Right lobe of liver (tissue), 6 donors: ENCODE measurements at regions not wholly inside any gene's neighbourhood (a gene's known extent, or its start where the extent isn't known, plus 50 kb on each side); places are given as distances from the start of the nearest gene placed in this dataset.

Experiments used
- ATAC-seq, 4 donors: fragments of 200-7000 bp; cut with Tn5 transposase; one replicate each; pipeline ENCODE4 v1.9.1; 2020; ENCODE audit warnings: mild to moderate bottlenecking in 4 of 4, moderate library complexity in 4 of 4
- DNase-seq, 3 donors: peaks; one replicate each; pipeline ENCODE4 v3.0.0-alpha.2; 2020
- H3K27ac ChIP-seq, 3 donors: fragments of 200-600 bp; one replicate each; pipeline ENCODE4 v1.8.0; 2022
- H3K27me3 ChIP-seq, 2 donors: fragments of 200-600 bp; one replicate each; pipeline ENCODE4 v1.8.0; 2022
- H3K36me3 ChIP-seq, 4 donors: fragments of 200-600 bp; sonication (generic) in 1 of 4; one replicate each; pipeline versions ENCODE4 v1.5.1 to v1.8.0; 2017 to 2022; ENCODE audit warnings: control low read depth in 1 of 4
- H3K4me1 ChIP-seq, 4 donors: fragments of 200-600 bp; sonication (generic) in 1 of 4; one replicate each; pipeline versions ENCODE4 v1.5.1 to v1.8.0; 2017 to 2022; ENCODE audit warnings: control low read depth in 1 of 4
- H3K4me3 ChIP-seq, 3 donors: fragments of 200-600 bp; one replicate each; pipeline ENCODE4 v1.8.0; 2022
- H3K9me3 ChIP-seq, 4 donors: fragments of 200-600 bp; sonication (generic) in 1 of 4; one replicate each; pipeline versions ENCODE4 v1.5.1 to v1.8.0; 2017 to 2022; ENCODE audit warnings: control low read depth in 1 of 4
- POLR2A ChIP-seq: fragments of 450-650 bp; IDR thresholded peaks from one replicate; pipeline ENCODE4 v1.6.1; 2017; ENCODE audit warnings: antibody characterized with exemption, mild to moderate bottlenecking
- WGBS: methylation state at CpG from one replicate; pipeline ENCODE4 v1.1.6; 2018; ENCODE audit warnings: low coverage, low lambda C conversion rate; ENCODE audit not compliant: insufficient coverage; ENCODE audit errors: missing lambda C conversion rate; 5-methylcytosine and 5-hydroxymethylcytosine counted together
- intact Hi-C, 2 donors: fragments of 100-400 bp; cut with DNase I; formaldehyde crosslinking; loops; one replicate each; pipeline versions ENCODE4 v1.11.2 to v1.14.1; 2022
- TF ChIP-seq, protein P1 (sequence below), 4 donors: fragments of 200-600 bp in 3 of 4; fragments of 450-650 bp in 1 of 4; IDR thresholded peaks; one replicate each; pipeline versions ENCODE4 v1.5.1 to v1.8.0; 2016 to 2022; ENCODE audit warnings: antibody characterized with exemption in 4 of 4, mild to moderate bottlenecking in 2 of 4
- donor health status: DM: no; HTN: yes; CAD: no.
- donor health status: DM: no; HTN: no; CAD: no.
- donor health status: DM: no; HTN: no; CAD: no.
- donor health status: DM: no; HTN: yes; CAD: no.
- donor health status: DM: no; HTN: yes; CAD: no.

DNA sequence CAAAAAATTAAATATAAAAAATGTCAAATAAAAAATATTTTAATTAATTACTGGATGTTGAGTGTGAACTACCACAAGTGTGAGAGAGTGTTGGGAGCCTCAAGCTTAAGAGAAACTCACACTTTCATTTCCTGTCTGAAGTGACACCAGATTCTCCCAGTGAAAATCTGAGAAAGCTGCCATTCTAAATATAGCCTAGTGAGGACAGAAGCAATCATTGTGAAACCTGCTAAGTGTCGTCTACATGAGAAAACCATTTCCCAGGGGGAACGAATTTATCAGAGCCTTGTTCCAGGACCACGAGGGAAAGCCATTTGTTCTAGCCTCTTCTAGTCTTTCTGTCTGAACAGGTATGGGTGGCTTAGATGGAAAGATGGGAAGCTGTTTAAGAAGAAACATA is 329.3 kb upstream of the PRMT6 start:
- 8% methylated on average over 3 of the region's 3 CpGs for WGBS
- no peaks in the 10 kb centered on the region for H3K27me3 ChIP-seq
- no peaks in the 10 kb centered on the region for H3K36me3 ChIP-seq
- H3K9me3 ChIP-seq = no peaks in the 10 kb centered on the region
- TF ChIP-seq, protein P1, sequence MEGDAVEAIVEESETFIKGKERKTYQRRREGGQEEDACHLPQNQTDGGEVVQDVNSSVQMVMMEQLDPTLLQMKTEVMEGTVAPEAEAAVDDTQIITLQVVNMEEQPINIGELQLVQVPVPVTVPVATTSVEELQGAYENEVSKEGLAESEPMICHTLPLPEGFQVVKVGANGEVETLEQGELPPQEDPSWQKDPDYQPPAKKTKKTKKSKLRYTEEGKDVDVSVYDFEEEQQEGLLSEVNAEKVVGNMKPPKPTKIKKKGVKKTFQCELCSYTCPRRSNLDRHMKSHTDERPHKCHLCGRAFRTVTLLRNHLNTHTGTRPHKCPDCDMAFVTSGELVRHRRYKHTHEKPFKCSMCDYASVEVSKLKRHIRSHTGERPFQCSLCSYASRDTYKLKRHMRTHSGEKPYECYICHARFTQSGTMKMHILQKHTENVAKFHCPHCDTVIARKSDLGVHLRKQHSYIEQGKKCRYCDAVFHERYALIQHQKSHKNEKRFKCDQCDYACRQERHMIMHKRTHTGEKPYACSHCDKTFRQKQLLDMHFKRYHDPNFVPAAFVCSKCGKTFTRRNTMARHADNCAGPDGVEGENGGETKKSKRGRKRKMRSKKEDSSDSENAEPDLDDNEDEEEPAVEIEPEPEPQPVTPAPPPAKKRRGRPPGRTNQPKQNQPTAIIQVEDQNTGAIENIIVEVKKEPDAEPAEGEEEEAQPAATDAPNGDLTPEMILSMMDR (IDR thresholded peaks at IDR 0.05) = no peak
- no peak for TF ChIP-seq POLR2A
- no peak for DNase-seq
- ATAC-seq = no peak
- no peaks in the 10 kb centered on the region for H3K4me1 ChIP-seq
- H3K27ac ChIP-seq = no peak overlapping the region
- intact Hi-C loops = no loop called here
- H3K4me3 ChIP-seq = no peak overlapping the region

- H3K4me3 ChIP-seq = no peak overlapping the region
- H3K27me3 ChIP-seq = no peaks in the 10 kb centered on the region
- intact Hi-C loops = no loop called here
- TF ChIP-seq, protein P1 (IDR thresholded peaks at IDR 0.05) = no peak
- no peak for TF ChIP-seq POLR2A
- 2% methylated on average over 2 of the region's 2 CpGs for WGBS
- no peak overlapping the region for H3K27ac ChIP-seq
- H3K4me1 ChIP-seq = no peaks in the 10 kb centered on the region
- no peaks in the 10 kb centered on the region for H3K36me3 ChIP-seq
- H3K9me3 ChIP-seq = no peaks in the 10 kb centered on the region
- ATAC-seq = no peak
- DNase-seq = no peak
These were observed 309.9 kb upstream of the PRMT6 start for GRCh38 chr1:106746448-106747085.

DNA sequence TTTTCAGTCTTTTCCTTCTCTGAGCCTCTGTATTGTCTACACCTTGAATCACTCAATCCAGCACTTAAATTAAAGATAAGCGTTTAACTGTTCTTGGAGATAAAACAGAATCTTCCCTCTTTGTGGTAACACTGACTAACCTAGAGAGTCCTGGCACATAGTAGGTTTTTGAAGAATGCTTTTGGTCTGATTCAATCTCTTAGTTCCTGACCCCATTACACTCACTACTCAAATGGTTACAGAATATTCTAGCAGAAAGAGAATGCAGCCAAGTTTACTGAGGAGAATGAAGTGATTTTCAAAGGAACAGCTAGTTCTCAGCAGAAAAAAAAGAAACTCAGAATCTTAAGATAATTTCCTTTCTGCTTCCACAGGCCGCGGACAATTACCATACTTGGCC is 309.2 kb upstream of the PRMT6 start:
- no peaks in the 10 kb centered on the region for H3K4me1 ChIP-seq
- WGBS = 67% methylated on average over 3 of the region's 3 CpGs
- intact Hi-C loops = no loop called here
- H3K27me3 ChIP-seq = no peaks in the 10 kb centered on the region
- H3K4me3 ChIP-seq = no peak overlapping the region
- H3K36me3 ChIP-seq = no peaks in the 10 kb centered on the region
- no peak for TF ChIP-seq POLR2A
- TF ChIP-seq, protein P1 (IDR thresholded peaks at IDR 0.05) = no peak
- H3K27ac ChIP-seq = no peak overlapping the region
- no peaks in the 10 kb centered on the region for H3K9me3 ChIP-seq
- ATAC-seq (no peak), DNase-seq (no peak)

DNA sequence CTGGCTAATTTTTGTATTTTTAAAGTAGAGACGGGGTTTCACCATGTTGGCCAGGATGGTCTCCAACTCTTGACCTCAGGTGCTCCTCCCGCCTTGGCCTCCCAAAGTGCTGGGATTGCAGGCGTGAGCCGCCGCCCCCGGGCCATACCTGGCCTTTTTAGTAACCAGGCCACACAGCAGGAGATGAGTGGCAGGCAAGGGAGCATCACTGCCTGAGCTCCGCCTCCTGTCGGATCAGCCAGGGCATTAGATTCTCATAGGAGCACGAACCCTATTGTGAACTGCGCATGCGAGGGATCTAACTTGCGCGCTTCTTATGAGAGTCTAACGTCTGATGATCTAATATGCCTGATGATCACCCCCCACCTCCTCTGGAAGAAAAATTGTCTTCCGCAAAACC is 308.7 kb upstream of the PRMT6 start:
- DNase-seq (no peak), ATAC-seq (no peak)
- Histone ChIP-seq H3K9me3 (no peaks in the 10 kb centered on the region), H3K27ac (no peak overlapping the region), H3K27me3 (no peaks in the 10 kb centered on the region), H3K36me3 (no peaks in the 10 kb centered on the region), H3K4me1 (no peaks in the 10 kb centered on the region), H3K4me3 (no peak overlapping the region)
- no peak for TF ChIP-seq POLR2A
- TF ChIP-seq, protein P1 (IDR thresholded peaks at IDR 0.05) = no peak
- WGBS = 71% methylated on average over 11 of the region's 15 CpGs
- intact Hi-C loops = no loop called here

DNA sequence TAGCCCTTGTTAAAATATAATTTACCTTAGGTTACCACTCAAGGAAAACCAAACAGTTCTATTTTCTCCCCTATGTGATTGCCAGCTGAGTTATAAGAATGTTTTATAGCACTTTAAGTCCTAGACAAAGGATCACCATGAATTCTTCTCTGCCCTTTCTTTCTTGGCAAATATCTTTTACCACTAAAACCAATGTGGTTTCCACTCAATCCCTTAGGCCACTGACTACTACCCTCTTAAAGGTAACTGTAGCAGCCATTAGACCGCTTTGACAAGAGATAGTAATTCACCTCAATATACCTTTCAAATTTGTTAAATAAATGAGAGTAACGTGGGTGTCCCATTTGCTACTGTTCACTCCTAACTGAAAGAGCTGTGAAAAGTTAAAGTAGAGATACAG is 307.9 kb upstream of the PRMT6 start:
- Histone ChIP-seq H3K36me3 (no peaks in the 10 kb centered on the region), H3K4me1 (no peaks in the 10 kb centered on the region), H3K9me3 (no peaks in the 10 kb centered on the region), H3K27ac (no peak overlapping the region), H3K4me3 (no peak overlapping the region), H3K27me3 (no peaks in the 10 kb centered on the region)
- 38% methylated on average over 2 of the region's 2 CpGs for WGBS
- TF ChIP-seq, protein P1 (IDR thresholded peaks at IDR 0.05) = no peak
- no peak for TF ChIP-seq POLR2A
- ATAC-seq (no peak), DNase-seq (no peak)
- intact Hi-C loops = no loop called here
